ENCODE measurements at regions not wholly inside any gene's neighbourhood (a gene's known extent, or its start where the extent isn't known, plus 50 kb on each side); places are given as distances from the start of the nearest gene placed in this dataset.

DNA sequence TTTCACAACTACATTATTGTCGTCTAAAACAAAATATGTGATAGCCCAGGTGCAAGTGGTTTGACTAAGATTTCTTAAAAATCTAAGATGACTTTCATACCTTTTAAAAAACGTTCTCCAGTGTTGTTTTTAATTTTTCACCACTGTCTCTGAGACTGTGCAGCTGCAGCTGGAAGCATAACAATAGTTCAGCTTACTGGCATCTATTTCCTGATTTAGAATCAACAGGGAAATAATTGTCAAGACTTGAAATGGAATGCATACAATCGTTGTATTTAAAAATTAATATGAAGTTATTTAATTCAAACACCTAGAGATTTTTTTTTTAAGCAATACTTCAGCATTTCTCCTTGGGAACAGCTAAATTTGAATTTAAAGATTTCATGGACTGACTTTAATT lies 982.0 kb upstream of the EPHA7 start:
- Histone ChIP-seq H3K4me1 (no peaks in the 10 kb centered on the region), H3K27ac (no peak overlapping the region), H3K27me3 (ENCODE audit: insufficient read depth in 3 of 3, low read length in 2 of 3) (no peaks in the 10 kb centered on the region), H3K4me3 (no peak overlapping the region), H3K9me3 (no peaks in the 10 kb centered on the region), H3K36me3 (ENCODE audit: insufficient read depth in 1 of 2, low read depth in 1 of 2) (no peaks in the 10 kb centered on the region)
- TF ChIP-seq, protein P1, sequence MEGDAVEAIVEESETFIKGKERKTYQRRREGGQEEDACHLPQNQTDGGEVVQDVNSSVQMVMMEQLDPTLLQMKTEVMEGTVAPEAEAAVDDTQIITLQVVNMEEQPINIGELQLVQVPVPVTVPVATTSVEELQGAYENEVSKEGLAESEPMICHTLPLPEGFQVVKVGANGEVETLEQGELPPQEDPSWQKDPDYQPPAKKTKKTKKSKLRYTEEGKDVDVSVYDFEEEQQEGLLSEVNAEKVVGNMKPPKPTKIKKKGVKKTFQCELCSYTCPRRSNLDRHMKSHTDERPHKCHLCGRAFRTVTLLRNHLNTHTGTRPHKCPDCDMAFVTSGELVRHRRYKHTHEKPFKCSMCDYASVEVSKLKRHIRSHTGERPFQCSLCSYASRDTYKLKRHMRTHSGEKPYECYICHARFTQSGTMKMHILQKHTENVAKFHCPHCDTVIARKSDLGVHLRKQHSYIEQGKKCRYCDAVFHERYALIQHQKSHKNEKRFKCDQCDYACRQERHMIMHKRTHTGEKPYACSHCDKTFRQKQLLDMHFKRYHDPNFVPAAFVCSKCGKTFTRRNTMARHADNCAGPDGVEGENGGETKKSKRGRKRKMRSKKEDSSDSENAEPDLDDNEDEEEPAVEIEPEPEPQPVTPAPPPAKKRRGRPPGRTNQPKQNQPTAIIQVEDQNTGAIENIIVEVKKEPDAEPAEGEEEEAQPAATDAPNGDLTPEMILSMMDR (IDR thresholded peaks at IDR 0.05), result no peak
- intact Hi-C loops (cut with DNase I), result no loop called here
- 24 to 31% (median 26%) methylated on average over 3 of the region's 3 CpGs for WGBS, 3 donors
- no peak for DNase-seq
- ATAC-seq, result no peak

DNA sequence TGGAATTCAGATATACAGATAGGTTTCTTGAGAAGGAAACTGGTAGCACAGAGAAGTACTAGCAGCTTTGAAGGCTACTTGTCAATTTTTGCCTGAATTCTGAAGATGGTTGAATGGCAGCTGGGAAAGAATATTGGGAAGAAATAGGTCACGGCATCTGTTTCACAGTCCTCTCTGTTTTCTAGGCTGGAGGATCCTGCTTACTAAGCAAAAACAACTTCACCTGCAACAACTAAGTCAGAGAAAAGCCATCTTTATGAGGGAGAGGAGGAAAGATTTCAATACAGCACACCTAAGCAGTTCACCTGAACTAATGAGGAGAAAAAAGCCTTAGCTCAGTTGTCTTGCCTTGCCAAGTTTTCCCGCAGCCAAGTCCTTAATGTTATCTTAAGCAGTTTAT lies 975.5 kb upstream of the EPHA7 start:
- Histone ChIP-seq H3K27ac (no peak overlapping the region), H3K4me1 (no peaks in the 10 kb centered on the region), H3K9me3 (no peaks in the 10 kb centered on the region), H3K4me3 (no peak overlapping the region), H3K27me3 (ENCODE audit: insufficient read depth in 3 of 3, low read length in 2 of 3) (no peaks in the 10 kb centered on the region), H3K36me3 (ENCODE audit: insufficient read depth in 1 of 2, low read depth in 1 of 2) (no peaks in the 10 kb centered on the region)
- TF ChIP-seq, protein P1 (IDR thresholded peaks at IDR 0.05), result no peak
- WGBS, 3 donors, result 90 to 94% (median 94%) methylated on average over 2 of the region's 2 CpGs
- DNase-seq (no peak), ATAC-seq (no peak)
- intact Hi-C loops (cut with DNase I), result no loop called here

DNA sequence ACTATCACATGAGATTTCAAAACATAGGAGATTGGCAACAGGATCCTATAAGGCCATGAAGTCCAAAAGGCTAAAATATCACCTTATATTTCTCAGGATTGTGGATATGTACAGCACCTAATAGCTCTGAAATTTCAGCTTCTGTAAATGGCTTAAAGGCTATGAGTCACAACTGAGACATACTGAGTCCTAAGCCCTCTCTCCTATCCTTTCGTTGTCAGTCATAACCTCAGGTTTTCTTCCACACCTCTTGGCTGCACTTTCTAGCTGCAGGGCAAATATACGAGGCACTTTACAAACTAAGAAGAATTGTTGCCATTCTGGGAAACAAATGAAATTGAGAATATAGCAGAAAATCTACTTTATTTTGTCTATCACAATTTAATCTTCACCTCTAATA lies 969.9 kb upstream of the EPHA7 start:
- no peak overlapping the region for H3K4me3 ChIP-seq
- H3K4me1 ChIP-seq, result no peaks in the 10 kb centered on the region
- TF ChIP-seq, protein P1 (IDR thresholded peaks at IDR 0.05), result no peak
- no peaks in the 10 kb centered on the region for H3K36me3 ChIP-seq (ENCODE audit: insufficient read depth in 1 of 2, low read depth in 1 of 2)
- intact Hi-C loops (cut with DNase I), result no loop called here
- DNase-seq (no peak), ATAC-seq (no peak)
- no peaks in the 10 kb centered on the region for H3K27me3 ChIP-seq (ENCODE audit: insufficient read depth in 3 of 3, low read length in 2 of 3)
- no peaks in the 10 kb centered on the region for H3K9me3 ChIP-seq
- 64 to 78% (median 69%) methylated on average over 2 of the region's 2 CpGs for WGBS, 3 donors
- no peak overlapping the region for H3K27ac ChIP-seq

DNA sequence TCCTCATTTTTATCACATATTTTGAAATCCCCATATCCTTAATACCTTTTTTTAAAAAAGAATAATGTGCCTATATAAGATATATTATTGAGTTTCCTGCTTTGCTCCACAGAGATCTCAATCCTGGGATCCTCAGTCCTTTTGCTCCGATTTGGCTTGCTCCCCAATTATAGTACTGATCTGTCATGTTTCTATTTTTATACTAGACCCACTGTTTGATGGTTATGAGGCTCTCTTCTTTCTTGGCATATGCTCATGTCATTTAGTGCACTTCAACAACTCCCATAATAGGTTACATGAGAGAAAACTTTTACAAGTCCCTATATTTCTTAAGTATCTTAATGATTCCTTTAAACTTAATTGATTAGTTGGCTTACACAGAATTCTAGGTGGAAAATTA lies 958.5 kb upstream of the EPHA7 start:
- Histone ChIP-seq H3K27me3 (ENCODE audit: insufficient read depth in 3 of 3, low read length in 2 of 3) (no peaks in the 10 kb centered on the region), H3K4me1 (no peaks in the 10 kb centered on the region), H3K4me3 (no peak overlapping the region), H3K9me3 (no peaks in the 10 kb centered on the region), H3K27ac (no peak overlapping the region), H3K36me3 (ENCODE audit: insufficient read depth in 1 of 2, low read depth in 1 of 2) (no peaks in the 10 kb centered on the region)
- DNase-seq (no peak), ATAC-seq (no peak)
- WGBS, 3 donors, result 33 to 46% (median 38%) methylated on average over 1 of the region's 1 CpG
- intact Hi-C loops (cut with DNase I), result no loop called here
- TF ChIP-seq, protein P1 (IDR thresholded peaks at IDR 0.05), result no peak

DNA sequence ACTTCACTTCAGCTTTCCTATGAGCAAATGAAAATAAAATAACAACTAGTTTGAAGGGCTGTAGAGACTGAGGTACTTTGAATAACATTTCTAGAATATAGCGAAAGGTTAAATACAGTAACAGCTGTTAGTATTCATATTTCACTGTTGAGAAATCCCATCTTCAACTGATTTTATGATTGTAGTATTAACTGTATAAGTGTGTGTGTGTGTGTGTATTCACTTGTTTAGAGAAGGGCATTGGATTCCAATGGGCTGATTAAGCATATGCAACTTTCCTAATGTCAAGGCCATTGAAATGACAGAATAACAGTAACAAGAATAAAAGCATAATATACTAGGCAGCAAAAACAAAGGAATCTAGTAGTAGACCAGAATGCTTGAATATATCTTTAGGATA lies 957.5 kb upstream of the EPHA7 start:
- H3K36me3 ChIP-seq (ENCODE audit: insufficient read depth in 1 of 2, low read depth in 1 of 2), result no peaks in the 10 kb centered on the region
- ATAC-seq (no peak), DNase-seq (no peak)
- no peak overlapping the region for H3K27ac ChIP-seq
- no peaks in the 10 kb centered on the region for H3K27me3 ChIP-seq (ENCODE audit: insufficient read depth in 3 of 3, low read length in 2 of 3)
- H3K4me1 ChIP-seq, result no peaks in the 10 kb centered on the region
- 38 to 56% (median 41%) methylated on average over 1 of the region's 1 CpG for WGBS, 3 donors
- TF ChIP-seq, protein P1 (IDR thresholded peaks at IDR 0.05), result no peak
- intact Hi-C loops (cut with DNase I), result no loop called here
- H3K9me3 ChIP-seq, result no peaks in the 10 kb centered on the region
- H3K4me3 ChIP-seq, result no peak overlapping the region

All from psoas muscle (tissue), 7 donors.